PC-9 (cell line): ENCODE measurements at regions not wholly inside any gene's neighbourhood (a gene's known extent, or its start where the extent isn't known, plus 50 kb on each side); places are given as distances from the start of the nearest gene placed in this dataset.

ENCODE experiments used
- EZH2 ChIP-seq: fragments of 200-600 bp; sonication (generic); IDR thresholded peaks from 2 replicates; pipeline ENCODE4 v1.8.0; 2017; ENCODE audit warnings: antibody characterized with exemption, low read depth
- TF ChIP-seq, protein P1 (sequence below): fragments of 200-600 bp; sonication (generic); conservative IDR thresholded peaks from 2 replicates; pipeline ENCODE4 v1.6.1; 2017; ENCODE audit warnings: mixed run types, antibody characterized with exemption, mild to moderate bottlenecking, moderate library complexity

GRCh38 chr22:49247194-49247924 lies 580.3 kb downstream of the BRD1 start:
- no peak for TF ChIP-seq EZH2
- TF ChIP-seq, protein P1, sequence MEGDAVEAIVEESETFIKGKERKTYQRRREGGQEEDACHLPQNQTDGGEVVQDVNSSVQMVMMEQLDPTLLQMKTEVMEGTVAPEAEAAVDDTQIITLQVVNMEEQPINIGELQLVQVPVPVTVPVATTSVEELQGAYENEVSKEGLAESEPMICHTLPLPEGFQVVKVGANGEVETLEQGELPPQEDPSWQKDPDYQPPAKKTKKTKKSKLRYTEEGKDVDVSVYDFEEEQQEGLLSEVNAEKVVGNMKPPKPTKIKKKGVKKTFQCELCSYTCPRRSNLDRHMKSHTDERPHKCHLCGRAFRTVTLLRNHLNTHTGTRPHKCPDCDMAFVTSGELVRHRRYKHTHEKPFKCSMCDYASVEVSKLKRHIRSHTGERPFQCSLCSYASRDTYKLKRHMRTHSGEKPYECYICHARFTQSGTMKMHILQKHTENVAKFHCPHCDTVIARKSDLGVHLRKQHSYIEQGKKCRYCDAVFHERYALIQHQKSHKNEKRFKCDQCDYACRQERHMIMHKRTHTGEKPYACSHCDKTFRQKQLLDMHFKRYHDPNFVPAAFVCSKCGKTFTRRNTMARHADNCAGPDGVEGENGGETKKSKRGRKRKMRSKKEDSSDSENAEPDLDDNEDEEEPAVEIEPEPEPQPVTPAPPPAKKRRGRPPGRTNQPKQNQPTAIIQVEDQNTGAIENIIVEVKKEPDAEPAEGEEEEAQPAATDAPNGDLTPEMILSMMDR = no peak
